OCI-M1 (cell line): ENCODE measurements at regions not wholly inside any gene's neighbourhood (a gene's known extent, or its start where the extent isn't known, plus 50 kb on each side); places are given as distances from the start of the nearest gene placed in this dataset.

ENCODE experiments used
- DNase-seq: peaks from one replicate; lab custom pipeline; 2025; lab: John Stamatoyannopoulos, UW

GRCh38 chrX:88416965-88417364 lies 330.1 kb upstream of the CPXCR1 start:
- no peak for DNase-seq

- DNase-seq: no peak
Observed at GRCh38 chrX:88424071-88424470, 323.0 kb upstream of the CPXCR1 start.

- no peak for DNase-seq
Observed at GRCh38 chrX:88424541-88424940, 322.5 kb upstream of the CPXCR1 start.

GRCh38 chrX:88425739-88426138 lies 321.3 kb upstream of the CPXCR1 start:
- peak; percentile 19 for DNase-seq

- DNase-seq: no peak
Observed at GRCh38 chrX:88437563-88437962, 309.5 kb upstream of the CPXCR1 start.

GRCh38 chrX:88438209-88438608 lies 308.8 kb upstream of the CPXCR1 start:
- DNase-seq: no peak

GRCh38 chrX:88439935-88440334 lies 307.1 kb upstream of the CPXCR1 start:
- DNase-seq: no peak
